ENCODE measurements at regions not wholly inside any gene's neighbourhood (a gene's known extent, or its start where the extent isn't known, plus 50 kb on each side); places are given as distances from the start of the nearest gene placed in this dataset.

DNA sequence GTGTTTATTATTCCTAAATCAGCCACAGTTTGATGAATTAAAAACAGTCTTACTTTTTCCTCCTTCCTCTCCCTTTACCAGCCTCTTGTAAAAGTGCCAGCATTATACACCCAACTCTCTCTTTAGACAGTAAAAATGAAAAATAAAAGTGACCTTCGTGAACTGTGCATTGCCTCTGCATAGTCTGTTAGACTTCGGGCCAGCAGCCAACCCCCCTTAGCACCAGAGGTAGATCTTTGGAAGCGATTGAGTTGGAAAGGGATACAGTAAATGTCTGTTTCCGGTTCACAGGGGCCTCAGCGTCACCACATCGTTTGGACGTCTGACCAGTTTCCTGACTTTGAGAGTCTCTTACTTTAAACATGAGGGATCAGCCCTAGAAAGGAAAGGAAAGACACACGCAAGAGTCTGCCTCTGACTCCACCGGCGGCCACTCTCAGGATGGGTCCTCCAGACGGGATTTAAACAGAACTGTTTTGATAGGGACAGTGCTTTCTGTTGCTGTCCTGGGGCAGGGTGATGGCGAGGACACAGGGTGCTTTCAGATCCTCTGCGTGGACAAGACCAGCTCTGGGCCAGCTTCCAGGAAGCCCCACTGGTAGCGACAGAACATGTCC, 206.6 kb upstream of the PREP start:
- no peak for TF ChIP-seq POLR2A (IDR thresholded peaks at IDR 0.05)
- TF ChIP-seq, protein P1, sequence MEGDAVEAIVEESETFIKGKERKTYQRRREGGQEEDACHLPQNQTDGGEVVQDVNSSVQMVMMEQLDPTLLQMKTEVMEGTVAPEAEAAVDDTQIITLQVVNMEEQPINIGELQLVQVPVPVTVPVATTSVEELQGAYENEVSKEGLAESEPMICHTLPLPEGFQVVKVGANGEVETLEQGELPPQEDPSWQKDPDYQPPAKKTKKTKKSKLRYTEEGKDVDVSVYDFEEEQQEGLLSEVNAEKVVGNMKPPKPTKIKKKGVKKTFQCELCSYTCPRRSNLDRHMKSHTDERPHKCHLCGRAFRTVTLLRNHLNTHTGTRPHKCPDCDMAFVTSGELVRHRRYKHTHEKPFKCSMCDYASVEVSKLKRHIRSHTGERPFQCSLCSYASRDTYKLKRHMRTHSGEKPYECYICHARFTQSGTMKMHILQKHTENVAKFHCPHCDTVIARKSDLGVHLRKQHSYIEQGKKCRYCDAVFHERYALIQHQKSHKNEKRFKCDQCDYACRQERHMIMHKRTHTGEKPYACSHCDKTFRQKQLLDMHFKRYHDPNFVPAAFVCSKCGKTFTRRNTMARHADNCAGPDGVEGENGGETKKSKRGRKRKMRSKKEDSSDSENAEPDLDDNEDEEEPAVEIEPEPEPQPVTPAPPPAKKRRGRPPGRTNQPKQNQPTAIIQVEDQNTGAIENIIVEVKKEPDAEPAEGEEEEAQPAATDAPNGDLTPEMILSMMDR (IDR thresholded peaks at IDR 0.05 in 4 of 5, conservative IDR thresholded peaks at IDR 0.05 in 1 of 5) = no peak

All from gastrocnemius medialis (tissue), 4 donors.